Caco-2 (cell line): ENCODE measurements at regions not wholly inside any gene's neighbourhood (a gene's known extent, or its start where the extent isn't known, plus 50 kb on each side); places are given as distances from the start of the nearest gene placed in this dataset.

Source experiments
- BruUV-seq: library from RNA; stranded (reverse); fragments of 400-500 nt; replicated peaks from 2 replicates; lab custom pipeline; 2021; lab: Mats Ljungman, UMichigan
- CTCF ChIA-PET: fragments of 300-600 bp; sonication (Branson Sonifier 250); formaldehyde crosslinking; loops from one replicate; lab custom pipeline; 2022; ENCODE audit warnings: antibody characterized with exemption; lab: Charles Lee
- POLR2A ChIA-PET: fragments of 300-600 bp; sonication (Branson Sonifier 250); formaldehyde crosslinking; loops from one replicate; lab custom pipeline; 2022; ENCODE audit warnings: antibody characterized with exemption; lab: Charles Lee
- DNase-seq, 2 experiments: peaks; one replicate each; pipeline versions ENCODE4 v3.0.0 to v3.0.0-alpha.2; 2020 to 2022
- H3K27me3 ChIP-seq: replicated peaks from 2 replicates; pipeline ENCODE4 v1.6.0; 2011; ENCODE audit warnings: low read length; ENCODE audit not compliant: control insufficient read depth, insufficient read depth
- H3K36me3 ChIP-seq: 2 replicates; pipeline ENCODE4 v1.5.1; 2011; ENCODE audit warnings: low read length; ENCODE audit not compliant: control insufficient read depth, insufficient read depth
- H3K4me1 ChIP-seq: fragments of 250-450 bp; sonication (Bioruptor Pico); 2 replicates; pipeline ENCODE4 v1.5.1; 2020; ENCODE audit warnings: mild to moderate bottlenecking
- H3K4me3 ChIP-seq: 2 replicates; pipeline ENCODE4 v1.5.1; 2011; ENCODE audit warnings: low read depth, mild to moderate bottlenecking, control low read depth, low read length
- H3K9me3 ChIP-seq: fragments of 250-450 bp; sonication (Bioruptor Pico); 2 replicates; pipeline ENCODE4 v1.5.1; 2020; ENCODE audit warnings: mild to moderate bottlenecking, moderate library complexity
- H3K27ac Mint-ChIP-seq: one replicate; pipeline ENCODE4 v1.8.0; 2022; ENCODE audit warnings: mixed read lengths; ENCODE audit not compliant: unreplicated experiment
- H3K27me3 Mint-ChIP-seq: one replicate; pipeline ENCODE4 v1.8.0; 2022; ENCODE audit warnings: mixed read lengths; ENCODE audit not compliant: insufficient read depth, unreplicated experiment
- H3K36me3 Mint-ChIP-seq: one replicate; pipeline ENCODE4 v1.8.0; 2022; ENCODE audit warnings: mild to moderate bottlenecking, mixed read lengths; ENCODE audit not compliant: insufficient read depth, unreplicated experiment
- H3K4me1 Mint-ChIP-seq: one replicate; pipeline ENCODE4 v1.8.0; 2022; ENCODE audit warnings: low read depth, mixed read lengths; ENCODE audit not compliant: unreplicated experiment
- H3K4me3 Mint-ChIP-seq: one replicate; pipeline ENCODE4 v1.8.0; 2022; ENCODE audit warnings: mild to moderate bottlenecking, moderate library complexity, mixed read lengths; ENCODE audit not compliant: unreplicated experiment
- H3K9me3 Mint-ChIP-seq: one replicate; pipeline ENCODE4 v1.8.0; 2022; ENCODE audit warnings: mixed read lengths; ENCODE audit not compliant: unreplicated experiment
- intact Hi-C: fragments of 100-400 bp; cut with micrococcal nuclease; formaldehyde crosslinking; loops from one replicate; pipeline ENCODE4 v1.10.0; 2022; ENCODE audit not compliant: unreplicated experiment
- TF ChIP-seq, protein P1 (sequence below), 2 experiments: fragments of 200-600 bp in 1 of 2; IDR thresholded peaks; 1 replicate in 1 of 2; 2 replicates in 1 of 2; pipeline versions ENCODE4 v1.5.1 to v1.8.0; 2011 to 2022; ENCODE audit warnings: antibody characterized with exemption in 1 of 2, control low read depth in 1 of 2, inconsistent platforms in 1 of 2, low read depth in 1 of 2, low read length in 1 of 2, mild to moderate bottlenecking in 1 of 2, moderate library complexity in 1 of 2; ENCODE audit not compliant: insufficient read depth in 1 of 2, severe bottlenecking in 1 of 2, unreplicated experiment in 1 of 2

DNA sequence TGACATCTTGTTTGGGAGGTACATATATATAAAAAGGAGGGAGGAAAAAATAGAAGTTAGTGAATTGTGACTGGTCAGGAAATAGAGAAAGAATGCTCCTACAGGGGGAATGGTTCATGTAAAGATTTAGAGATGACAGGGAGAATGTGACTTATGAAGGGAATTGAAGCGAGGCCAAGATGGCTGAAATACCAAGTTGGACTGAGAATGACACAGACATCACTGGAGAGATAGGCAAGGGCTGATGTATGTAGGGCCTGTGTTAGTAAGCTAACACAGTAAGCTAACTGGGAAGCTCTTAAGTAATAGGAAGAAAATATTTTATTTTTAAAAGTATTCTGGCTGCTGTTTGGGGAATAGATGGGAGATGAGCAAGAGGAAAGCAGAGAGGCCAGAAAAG lies 286.3 kb downstream of the NNT start:
- Mint-ChIP-seq H3K9me3 (no peaks in the 10 kb centered on the region), H3K27me3 (peaks cover 4% of the 10 kb centered on the region), H3K27ac (no peak overlapping the region), H3K4me3 (no peak overlapping the region), H3K4me1 (no peaks in the 10 kb centered on the region), H3K36me3 (no peaks in the 10 kb centered on the region)
- H3K4me3 ChIP-seq, result no peak overlapping the region
- CTCF ChIA-PET, result no interaction called here
- H3K27me3 ChIP-seq, result no peaks in the 10 kb centered on the region
- DNase-seq, result no peak
- intact Hi-C loops, result no loop called here
- no TSS peak for BruUV-seq
- POLR2A ChIA-PET, result no interaction called here
- TF ChIP-seq, protein P1, sequence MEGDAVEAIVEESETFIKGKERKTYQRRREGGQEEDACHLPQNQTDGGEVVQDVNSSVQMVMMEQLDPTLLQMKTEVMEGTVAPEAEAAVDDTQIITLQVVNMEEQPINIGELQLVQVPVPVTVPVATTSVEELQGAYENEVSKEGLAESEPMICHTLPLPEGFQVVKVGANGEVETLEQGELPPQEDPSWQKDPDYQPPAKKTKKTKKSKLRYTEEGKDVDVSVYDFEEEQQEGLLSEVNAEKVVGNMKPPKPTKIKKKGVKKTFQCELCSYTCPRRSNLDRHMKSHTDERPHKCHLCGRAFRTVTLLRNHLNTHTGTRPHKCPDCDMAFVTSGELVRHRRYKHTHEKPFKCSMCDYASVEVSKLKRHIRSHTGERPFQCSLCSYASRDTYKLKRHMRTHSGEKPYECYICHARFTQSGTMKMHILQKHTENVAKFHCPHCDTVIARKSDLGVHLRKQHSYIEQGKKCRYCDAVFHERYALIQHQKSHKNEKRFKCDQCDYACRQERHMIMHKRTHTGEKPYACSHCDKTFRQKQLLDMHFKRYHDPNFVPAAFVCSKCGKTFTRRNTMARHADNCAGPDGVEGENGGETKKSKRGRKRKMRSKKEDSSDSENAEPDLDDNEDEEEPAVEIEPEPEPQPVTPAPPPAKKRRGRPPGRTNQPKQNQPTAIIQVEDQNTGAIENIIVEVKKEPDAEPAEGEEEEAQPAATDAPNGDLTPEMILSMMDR (IDR thresholded peaks at IDR 0.05; ENCODE audit: insufficient read depth in 1 of 2, low read depth in 1 of 2, low read length in 1 of 2, severe bottlenecking in 1 of 2, unreplicated experiment in 1 of 2), result no peak
- no peaks in the 10 kb centered on the region for H3K4me1 ChIP-seq
- no peaks in the 10 kb centered on the region for H3K36me3 ChIP-seq
- H3K9me3 ChIP-seq, result no peaks in the 10 kb centered on the region

DNA sequence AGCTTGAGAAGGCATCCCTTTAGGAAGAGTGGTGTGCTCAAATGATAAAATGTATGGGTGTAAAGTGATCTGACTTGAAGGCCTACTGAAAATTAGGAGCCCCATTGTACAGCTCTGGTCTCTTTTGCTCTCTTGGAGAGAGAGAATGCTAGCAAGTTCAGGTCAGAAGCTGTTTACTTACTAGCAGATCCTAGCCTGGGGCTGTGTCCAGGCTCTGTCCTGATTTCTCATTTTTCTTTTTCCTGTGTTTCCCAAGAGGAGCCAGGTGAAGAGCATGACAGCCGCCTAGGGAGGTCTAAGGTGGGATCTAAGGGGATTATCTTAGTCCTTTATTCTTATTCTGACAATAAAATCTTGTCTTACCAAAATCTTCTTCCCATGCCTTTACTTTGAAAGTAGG lies 272.8 kb downstream of the NNT start:
- H3K27me3 Mint-ChIP-seq, result no peaks in the 10 kb centered on the region
- ChIA-PET POLR2A (no interaction called here), CTCF (no interaction called here)
- intact Hi-C loops, result loop anchor here (5.0 kb wide), 1 partner anchor 642 kb away; no protein-coding TSS in a partner anchor
- Histone ChIP-seq H3K27me3 (no peaks in the 10 kb centered on the region; the same call in 1 of the 2 replicates), H3K4me3 (no peak overlapping the region), H3K9me3 (no peaks in the 10 kb centered on the region), H3K4me1 (no peaks in the 10 kb centered on the region), H3K36me3 (no peaks in the 10 kb centered on the region)
- no TSS peak for BruUV-seq
- TF ChIP-seq, protein P1 (IDR thresholded peaks at IDR 0.05; ENCODE audit: insufficient read depth in 1 of 2, low read depth in 1 of 2, low read length in 1 of 2, severe bottlenecking in 1 of 2, unreplicated experiment in 1 of 2), result no peak
- no peak for DNase-seq
- no peaks in the 10 kb centered on the region for H3K4me1 Mint-ChIP-seq
- H3K4me3 Mint-ChIP-seq, result no peak overlapping the region
- no peaks in the 10 kb centered on the region for H3K9me3 Mint-ChIP-seq
- H3K36me3 Mint-ChIP-seq, result no peaks in the 10 kb centered on the region
- H3K27ac Mint-ChIP-seq, result no peak overlapping the region

DNA sequence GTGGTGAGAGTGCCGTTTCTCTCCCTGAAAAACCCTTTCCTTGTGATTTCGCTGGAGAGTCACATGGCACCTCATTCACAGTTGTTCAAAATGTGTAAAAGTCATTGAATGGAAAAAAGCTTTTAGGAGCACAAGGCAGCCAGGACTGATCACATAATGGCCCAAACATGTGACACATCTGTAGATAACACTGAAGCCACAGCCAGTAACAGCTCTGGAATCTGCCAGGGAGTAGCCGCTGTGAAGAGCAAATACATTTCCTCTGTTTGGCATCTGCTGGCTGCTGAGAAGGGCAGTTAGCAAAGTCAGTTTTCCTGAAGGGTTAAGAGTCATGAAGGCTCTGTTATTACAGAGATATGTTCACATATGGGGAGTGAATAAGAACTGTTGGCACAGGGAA lies 271.8 kb downstream of the NNT start:
- Mint-ChIP-seq H3K4me3 (no peak overlapping the region), H3K27me3 (no peaks in the 10 kb centered on the region), H3K27ac (no peak overlapping the region), H3K36me3 (no peaks in the 10 kb centered on the region), H3K4me1 (no peaks in the 10 kb centered on the region), H3K9me3 (no peaks in the 10 kb centered on the region)
- intact Hi-C loops, result loop anchor here (5.0 kb wide), 1 partner anchor 643 kb away; no protein-coding TSS in a partner anchor
- POLR2A ChIA-PET, result no interaction called here
- DNase-seq, result no peak
- no peak overlapping the region for H3K4me3 ChIP-seq
- no peaks in the 10 kb centered on the region for H3K9me3 ChIP-seq
- CTCF ChIA-PET, result no interaction called here
- H3K4me1 ChIP-seq, result no peaks in the 10 kb centered on the region
- no peaks in the 10 kb centered on the region for H3K36me3 ChIP-seq
- TF ChIP-seq, protein P1 (IDR thresholded peaks at IDR 0.05; ENCODE audit: insufficient read depth in 1 of 2, low read depth in 1 of 2, low read length in 1 of 2, severe bottlenecking in 1 of 2, unreplicated experiment in 1 of 2), result no peak
- no TSS peak for BruUV-seq
- no peaks in the 10 kb centered on the region; the same call in 1 of the 2 replicates for H3K27me3 ChIP-seq
